GM21423 (cell line): ENCODE measurements at regions not wholly inside any gene's neighbourhood (a gene's known extent, or its start where the extent isn't known, plus 50 kb on each side); places are given as distances from the start of the nearest gene placed in this dataset.

Experiments
- ATAC-seq: cut with Tn5 transposase; IDR thresholded peaks from one replicate; pipeline ENCODE4 v1.9.1; 2021; ENCODE audit warnings: mild to moderate bottlenecking, moderate library complexity; ENCODE audit not compliant: unreplicated experiment

- no peak for ATAC-seq
Measured at GRCh38 chr9:108656566-108656965, 199.2 kb downstream of the ACTL7B start.

DNA sequence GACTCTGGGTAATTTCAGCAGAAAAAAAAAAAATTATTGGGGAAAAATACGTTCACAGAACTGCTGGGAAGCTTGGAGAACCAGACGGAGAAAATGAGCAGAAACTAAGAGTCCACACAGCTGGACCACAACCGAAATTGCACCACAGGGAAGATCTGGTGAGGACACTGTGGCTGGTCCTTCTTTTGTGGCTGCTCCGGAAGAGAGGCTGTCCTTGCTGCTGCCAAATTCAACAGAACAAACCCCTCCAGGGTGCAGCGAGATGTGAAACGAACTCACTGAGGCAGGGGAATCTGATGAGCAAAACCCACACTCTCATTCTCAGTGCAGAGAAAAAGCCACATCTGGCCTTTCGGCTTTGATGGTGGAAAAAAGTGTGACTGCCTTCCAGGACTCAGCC is 200.0 kb downstream of the ACTL7B start:
- ATAC-seq: no peak

GRCh38 chr9:108654566-108654965 is 201.2 kb downstream of the ACTL7B start:
- ATAC-seq: no peak

DNA sequence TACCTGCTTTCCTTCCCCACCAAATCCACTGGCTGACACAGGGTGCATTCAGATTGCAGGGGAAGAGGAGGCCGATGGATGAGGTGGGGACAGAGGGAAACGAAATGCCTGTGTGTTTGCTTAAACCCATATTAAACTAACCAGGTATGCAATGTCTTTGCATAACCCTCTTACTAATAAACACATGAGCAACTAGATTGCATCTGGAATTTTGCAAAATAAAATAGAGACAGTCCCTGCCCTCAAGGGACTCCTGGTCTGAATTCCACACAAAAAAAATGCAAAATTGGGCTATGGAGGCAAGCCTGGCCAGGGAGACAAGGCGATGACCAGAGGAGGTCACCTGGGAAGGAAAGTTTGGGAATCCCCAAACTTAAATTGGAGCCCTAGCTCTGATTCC is 202.9 kb downstream of the ACTL7B start:
- no peak for ATAC-seq

GRCh38 chr9:108650826-108651225 is 205.0 kb downstream of the ACTL7B start:
- no peak for ATAC-seq

- no peak for ATAC-seq
Measured at GRCh38 chr9:108645520-108645919, 210.3 kb downstream of the ACTL7B start.

- no peak for ATAC-seq
Measured at GRCh38 chr9:108643731-108644510, 211.9 kb downstream of the ACTL7B start.

- no peak for ATAC-seq
Measured at GRCh38 chr9:108642871-108643270, 212.9 kb downstream of the ACTL7B start.

- no peak for ATAC-seq
Measured at GRCh38 chr9:108640230-108640629, 215.6 kb downstream of the ACTL7B start.

DNA sequence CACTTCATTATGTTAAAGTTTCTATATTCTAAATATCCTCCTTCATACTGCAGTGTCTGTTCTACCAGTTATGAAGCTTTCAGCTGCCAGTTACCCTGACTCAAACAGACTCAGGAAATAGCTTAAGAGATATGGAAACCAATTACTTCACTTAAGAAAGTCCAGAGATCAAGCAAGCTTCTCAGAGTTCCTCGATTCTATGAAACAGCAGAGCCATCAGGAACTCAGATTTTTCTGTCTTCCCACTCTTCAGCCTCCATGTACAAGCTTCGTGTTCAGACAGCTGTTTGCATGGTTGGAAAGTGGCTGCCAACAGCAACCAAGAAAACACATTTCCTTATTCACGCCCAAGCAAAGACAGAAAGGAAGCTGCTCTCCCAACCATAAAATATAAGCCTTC is 216.1 kb downstream of the ACTL7B start:
- no peak for ATAC-seq

- no peak for ATAC-seq
Measured at GRCh38 chr9:108639091-108639490, 216.7 kb downstream of the ACTL7B start.

DNA sequence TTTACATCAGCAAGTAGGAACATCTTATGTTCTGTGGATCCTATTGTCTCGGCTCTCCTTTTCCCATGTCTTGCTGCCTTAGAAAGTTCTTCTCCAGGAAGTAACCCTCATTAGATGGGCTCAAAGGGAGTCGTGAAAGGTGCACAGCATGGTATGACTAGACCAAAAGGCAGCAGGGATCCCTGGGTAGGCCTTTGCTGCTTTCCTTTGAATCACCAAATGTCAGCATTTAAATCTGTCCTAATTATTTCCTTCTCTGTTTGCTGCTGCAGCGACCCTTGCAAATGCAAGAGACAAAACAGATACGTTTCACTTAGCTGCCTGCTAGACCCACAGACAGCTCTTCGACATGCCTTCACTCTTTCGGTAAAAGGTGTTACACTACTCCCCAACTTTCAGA is 218.4 kb downstream of the ACTL7B start:
- ATAC-seq: no peak

DNA sequence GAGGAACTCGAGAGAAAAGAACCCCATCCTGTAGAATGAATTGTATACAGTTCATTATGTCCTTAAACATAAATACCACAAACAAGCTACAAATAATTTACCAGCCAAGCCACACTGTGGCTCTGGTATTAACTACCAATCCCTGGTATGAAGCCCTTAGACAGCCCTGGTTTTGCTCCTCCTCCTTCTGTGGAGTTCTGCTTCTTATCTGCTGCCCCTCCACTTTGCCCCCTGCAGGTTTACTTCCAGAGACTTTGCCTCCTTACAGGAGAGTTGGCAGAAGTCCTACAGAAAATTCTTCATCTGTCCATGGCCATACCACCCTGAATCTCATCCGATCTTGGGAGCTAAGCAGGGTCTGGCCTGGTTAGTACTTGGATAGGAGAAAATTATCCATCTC is 219.8 kb downstream of the ACTL7B start:
- no peak for ATAC-seq

DNA sequence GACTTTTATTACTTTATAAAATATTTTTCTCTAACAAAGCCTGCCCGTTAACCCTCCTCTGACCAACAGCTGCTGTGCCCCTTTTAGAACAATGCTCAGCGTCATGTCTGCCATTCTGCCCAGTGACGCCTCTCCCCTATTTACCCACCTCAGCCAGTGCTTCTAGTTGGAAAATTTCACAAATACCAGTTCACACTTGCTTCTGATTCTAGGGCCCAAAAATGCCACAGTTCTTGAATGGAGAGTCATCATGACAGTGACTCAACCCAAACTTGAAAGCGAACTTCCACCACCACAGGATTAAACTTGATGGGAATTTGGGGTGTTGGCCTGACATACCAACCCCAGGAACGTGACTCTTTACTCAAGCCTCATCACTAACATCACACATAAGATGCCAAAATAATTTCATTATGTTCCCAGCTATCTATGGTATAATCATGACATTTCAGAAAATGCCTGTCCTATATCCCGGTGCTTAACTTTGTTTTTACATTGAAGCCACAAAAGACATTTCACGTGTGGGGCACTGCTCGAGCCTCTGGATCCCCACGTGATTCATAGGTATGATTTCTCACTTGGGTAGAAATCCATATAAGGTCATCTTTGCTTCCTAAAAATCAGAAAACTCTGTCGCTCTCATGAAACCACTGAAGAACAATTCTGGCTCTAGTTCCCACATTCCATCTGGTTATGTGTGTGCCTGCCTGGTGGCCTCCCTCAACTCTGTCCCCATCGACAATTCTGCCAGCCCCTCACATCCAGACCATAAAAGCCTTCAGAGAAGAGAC is 220.9 kb downstream of the ACTL7B start:
- no peak for ATAC-seq

DNA sequence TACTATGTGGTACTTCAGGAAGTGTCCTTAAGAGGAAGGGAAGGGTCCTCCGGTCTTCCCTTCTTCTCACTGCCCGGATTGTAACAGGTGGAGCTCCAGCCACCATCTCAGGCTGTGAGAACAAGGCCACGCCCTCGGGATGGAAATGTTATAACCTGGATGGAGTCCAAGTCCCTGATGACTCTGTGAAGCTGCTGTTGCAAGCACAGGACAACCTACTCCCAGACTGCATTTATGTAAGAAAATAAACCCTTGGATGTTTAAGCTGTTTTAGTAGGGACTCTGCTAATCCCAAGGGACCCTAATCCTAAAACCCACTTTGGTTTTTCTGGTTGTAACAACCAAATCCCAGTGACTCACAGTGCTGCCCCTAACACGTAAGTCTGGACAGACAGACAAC is 221.6 kb downstream of the ACTL7B start:
- ATAC-seq: no peak

GRCh38 chr9:108631496-108632285 is 224.1 kb downstream of the ACTL7B start:
- ATAC-seq: no peak

DNA sequence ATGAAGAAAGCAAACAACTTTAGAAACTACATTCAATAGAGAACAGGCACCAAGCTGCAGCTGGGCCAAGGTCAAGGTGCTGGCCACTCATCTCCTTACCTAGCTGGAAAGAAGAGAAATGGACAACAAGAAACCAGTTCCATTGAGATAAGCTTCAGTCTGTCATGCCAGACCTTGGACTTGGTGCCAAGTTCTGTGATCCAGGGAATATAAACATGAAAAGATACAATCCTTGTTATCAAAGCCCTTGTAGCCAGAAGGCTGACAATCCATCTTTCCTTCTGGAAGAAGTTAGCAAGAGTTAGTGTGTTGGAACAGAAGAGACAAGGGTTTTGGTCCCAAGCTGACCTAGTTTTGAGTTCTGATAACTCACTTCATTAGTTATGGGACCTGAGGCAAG is 227.5 kb downstream of the ACTL7B start:
- ATAC-seq: no peak

GRCh38 chr9:108626743-108627142 is 229.0 kb downstream of the ACTL7B start:
- ATAC-seq: no peak

DNA sequence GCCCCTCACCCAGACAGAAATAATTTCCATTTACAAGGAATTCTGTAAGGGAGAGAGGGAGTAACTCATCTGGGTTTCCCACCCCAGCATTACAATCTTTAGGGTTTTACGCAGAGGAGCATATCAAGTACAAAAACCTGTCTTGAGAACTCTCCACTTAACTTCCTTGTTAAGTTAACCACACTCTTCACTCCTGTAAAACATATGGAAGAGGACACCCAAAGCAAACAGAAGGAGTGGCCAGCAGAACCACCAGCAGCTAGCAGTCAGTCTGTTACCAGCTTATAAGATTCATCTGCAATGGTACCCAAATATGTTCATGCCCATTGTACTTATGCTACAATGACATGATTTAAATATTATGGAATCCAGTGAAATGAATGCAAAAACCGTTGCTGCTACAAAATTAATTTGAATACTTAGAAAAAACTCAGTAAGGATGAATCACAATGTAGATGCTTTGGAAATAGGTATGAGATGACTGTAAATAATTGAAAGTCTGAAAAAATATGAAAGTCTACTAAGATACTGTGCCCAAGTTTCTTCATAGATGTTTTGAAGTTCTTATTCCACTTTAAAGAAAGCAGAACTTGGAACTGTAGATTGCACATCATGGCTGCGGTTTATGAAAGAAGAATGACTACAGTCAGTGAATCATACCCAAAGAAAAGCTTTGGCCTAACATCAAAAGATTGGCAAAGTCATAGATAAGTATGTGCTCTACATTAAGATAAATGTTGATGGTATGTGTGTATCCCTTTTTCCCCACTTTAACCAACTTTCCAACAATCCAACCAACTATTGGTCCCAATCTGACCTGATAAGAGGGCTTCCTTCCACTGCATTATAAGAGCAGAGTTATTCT is 233.6 kb downstream of the ACTL7B start:
- ATAC-seq: no peak

DNA sequence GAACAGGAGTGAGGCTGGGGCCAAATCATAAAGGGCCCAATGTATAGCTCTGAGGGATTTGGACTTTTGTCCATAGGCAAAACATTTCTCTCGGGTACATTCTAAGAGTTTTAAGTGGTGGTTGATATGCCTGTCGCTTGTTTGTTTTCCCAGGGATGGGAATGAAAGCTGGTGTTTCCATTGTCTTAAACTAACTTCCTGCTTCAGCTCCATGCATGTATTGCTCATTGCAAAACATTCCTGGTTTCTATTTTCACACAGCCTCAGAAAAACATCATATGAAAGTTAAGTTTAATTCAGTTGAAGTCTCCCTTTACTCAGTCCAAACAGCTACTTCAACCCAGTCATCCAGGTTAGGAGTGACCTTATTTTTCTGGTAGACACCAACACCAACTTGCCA is 235.0 kb downstream of the ACTL7B start:
- ATAC-seq: no peak
